Brain microvascular endothelial cell (primary cell): ENCODE measurements at regions not wholly inside any gene's neighbourhood (a gene's known extent, or its start where the extent isn't known, plus 50 kb on each side); places are given as distances from the start of the nearest gene placed in this dataset.
A peak's percentile ranks its signal among the peaks of the same experiment; 100 is the strongest.

Experiments used
- DNase-seq: peaks from one replicate; pipeline ENCODE4 v3.0.0-alpha.2; 2020
- H3K27ac ChIP-seq: fragments of 250-450 bp; sonication (Bioruptor Pico); 2 replicates; pipeline ENCODE4 v1.5.1; 2020; ENCODE audit warnings: mild to moderate bottlenecking, moderate library complexity
- H3K27me3 ChIP-seq: fragments of 250-450 bp; sonication (Bioruptor Pico); replicated peaks from 2 replicates; pipeline ENCODE4 v1.5.1; 2020; ENCODE audit warnings: mild to moderate bottlenecking
- H3K36me3 ChIP-seq: fragments of 250-450 bp; sonication (Bioruptor Pico); replicated peaks from 2 replicates; pipeline ENCODE4 v1.5.1; 2020; ENCODE audit warnings: mild to moderate bottlenecking
- H3K4me3 ChIP-seq: 2 replicates; pipeline ENCODE4 v1.5.1; 2011; ENCODE audit warnings: low read depth, mild to moderate bottlenecking, control low read depth, low read length, moderate library complexity
- in situ Hi-C: cut with HindIII; loops from 2 replicates; pipeline ENCODE4 v1.10.0; 2017; ENCODE audit warnings: low sequenced_read_pairs, low pct_ligation_motif_present
- TF ChIP-seq, protein P1 (sequence below): IDR thresholded peaks from 2 replicates; pipeline ENCODE4 v1.5.1; 2011; ENCODE audit warnings: low read depth, mild to moderate bottlenecking, moderate library complexity, low read length, control low read depth, inconsistent platforms; ENCODE audit errors: missing control alignments

DNA sequence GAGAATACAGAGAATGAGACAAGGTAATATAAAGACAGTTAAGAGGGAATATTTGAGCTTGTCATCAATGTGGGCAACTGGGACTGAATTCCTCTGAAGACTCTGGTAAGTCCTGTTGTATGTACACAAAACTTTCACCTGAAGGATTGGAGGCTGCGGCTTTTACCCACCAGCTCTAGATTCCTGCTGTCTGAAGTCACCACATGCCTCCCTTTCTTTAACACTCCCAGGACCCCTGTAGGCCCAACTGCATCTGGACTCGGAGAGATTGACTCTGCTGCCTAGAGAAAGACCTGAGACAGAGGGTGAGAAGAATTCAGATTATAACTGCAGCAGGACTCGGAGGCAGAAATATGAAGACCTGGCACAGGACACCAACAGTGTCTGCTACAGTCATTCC, 1048.0 kb downstream of the PDHA2 start:
- H3K27me3 ChIP-seq: no peaks in the 10 kb centered on the region
- in situ Hi-C loops: no loop called here
- TF ChIP-seq, protein P1, sequence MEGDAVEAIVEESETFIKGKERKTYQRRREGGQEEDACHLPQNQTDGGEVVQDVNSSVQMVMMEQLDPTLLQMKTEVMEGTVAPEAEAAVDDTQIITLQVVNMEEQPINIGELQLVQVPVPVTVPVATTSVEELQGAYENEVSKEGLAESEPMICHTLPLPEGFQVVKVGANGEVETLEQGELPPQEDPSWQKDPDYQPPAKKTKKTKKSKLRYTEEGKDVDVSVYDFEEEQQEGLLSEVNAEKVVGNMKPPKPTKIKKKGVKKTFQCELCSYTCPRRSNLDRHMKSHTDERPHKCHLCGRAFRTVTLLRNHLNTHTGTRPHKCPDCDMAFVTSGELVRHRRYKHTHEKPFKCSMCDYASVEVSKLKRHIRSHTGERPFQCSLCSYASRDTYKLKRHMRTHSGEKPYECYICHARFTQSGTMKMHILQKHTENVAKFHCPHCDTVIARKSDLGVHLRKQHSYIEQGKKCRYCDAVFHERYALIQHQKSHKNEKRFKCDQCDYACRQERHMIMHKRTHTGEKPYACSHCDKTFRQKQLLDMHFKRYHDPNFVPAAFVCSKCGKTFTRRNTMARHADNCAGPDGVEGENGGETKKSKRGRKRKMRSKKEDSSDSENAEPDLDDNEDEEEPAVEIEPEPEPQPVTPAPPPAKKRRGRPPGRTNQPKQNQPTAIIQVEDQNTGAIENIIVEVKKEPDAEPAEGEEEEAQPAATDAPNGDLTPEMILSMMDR: no peak
- no peaks in the 10 kb centered on the region for H3K36me3 ChIP-seq
- H3K4me3 ChIP-seq: no peak overlapping the region
- DNase-seq: no peak
- no peak overlapping the region for H3K27ac ChIP-seq

DNA sequence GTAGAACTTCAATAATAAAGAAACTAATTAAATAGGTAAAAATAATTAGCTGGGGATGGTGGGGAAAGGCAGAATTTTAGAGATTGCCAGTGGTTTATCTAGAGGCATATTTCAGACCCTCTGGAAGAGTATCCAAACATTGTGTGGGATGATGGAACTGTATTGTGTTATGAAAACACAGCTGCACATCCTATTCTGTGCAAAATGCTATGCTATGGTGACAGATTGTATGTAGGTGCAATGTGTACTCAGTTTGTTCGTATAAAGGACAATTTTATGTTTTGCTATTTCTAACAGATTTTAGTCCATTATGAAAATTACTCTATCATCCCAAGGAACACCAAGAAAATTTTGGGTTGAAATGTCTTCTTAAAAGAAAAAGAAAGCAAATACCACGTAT, 1054.7 kb downstream of the PDHA2 start:
- H3K4me3 ChIP-seq: no peak overlapping the region
- DNase-seq: no peak
- no peaks in the 10 kb centered on the region for H3K27me3 ChIP-seq
- no peaks in the 10 kb centered on the region for H3K36me3 ChIP-seq
- TF ChIP-seq, protein P1: no peak
- no peak overlapping the region for H3K27ac ChIP-seq
- in situ Hi-C loops: no loop called here

DNA sequence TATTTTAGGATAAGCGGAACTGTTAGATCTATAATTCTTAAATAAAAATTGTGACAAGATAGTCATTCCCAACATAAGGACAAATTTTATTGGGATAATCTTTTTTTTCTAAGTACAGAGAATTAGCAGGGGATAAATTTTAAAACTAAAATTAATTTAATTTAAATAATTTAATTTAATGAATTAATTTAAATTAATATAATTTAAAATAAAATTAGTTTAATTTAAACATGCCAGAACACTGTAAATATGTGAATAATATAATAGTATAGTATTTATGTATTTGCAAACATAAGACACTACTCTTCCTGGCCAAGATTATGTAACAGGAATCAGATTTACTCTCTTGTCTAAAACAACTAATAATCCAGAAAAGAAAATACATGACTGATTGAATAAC, 1055.9 kb downstream of the PDHA2 start:
- no peak for DNase-seq

DNA sequence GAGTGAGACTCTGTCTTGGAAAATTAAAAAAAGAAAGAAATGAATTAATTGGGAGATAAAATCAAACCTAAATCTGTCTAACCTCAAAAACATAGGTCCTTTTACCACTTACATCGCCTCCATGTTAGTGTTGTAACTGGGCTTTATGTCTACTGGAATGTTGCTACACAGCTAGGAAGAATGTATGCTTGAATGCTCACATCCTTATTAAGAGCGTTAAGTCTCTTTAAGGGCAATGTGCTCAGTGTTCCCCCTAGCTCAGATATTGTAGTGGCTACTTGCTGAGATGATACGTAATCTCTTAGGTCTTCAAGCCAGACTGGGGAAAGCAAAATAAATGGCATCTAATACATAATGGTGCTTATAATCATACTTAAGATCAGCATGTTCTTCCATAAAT, 1072.8 kb downstream of the PDHA2 start:
- in situ Hi-C loops: no loop called here
- TF ChIP-seq, protein P1: no peak
- no peak for DNase-seq
- H3K36me3 ChIP-seq: no peaks in the 10 kb centered on the region
- H3K4me3 ChIP-seq: no peak overlapping the region
- H3K27me3 ChIP-seq: no peaks in the 10 kb centered on the region
- H3K27ac ChIP-seq: no peak overlapping the region

More for the DNA sequence above, 1055.9 kb downstream of the PDHA2 start:
- H3K4me3 ChIP-seq: no peak overlapping the region
- H3K27ac ChIP-seq: no peak overlapping the region
- in situ Hi-C loops: no loop called here
- no peaks in the 10 kb centered on the region for H3K36me3 ChIP-seq
- TF ChIP-seq, protein P1: no peak
- H3K27me3 ChIP-seq: no peaks in the 10 kb centered on the region

DNA sequence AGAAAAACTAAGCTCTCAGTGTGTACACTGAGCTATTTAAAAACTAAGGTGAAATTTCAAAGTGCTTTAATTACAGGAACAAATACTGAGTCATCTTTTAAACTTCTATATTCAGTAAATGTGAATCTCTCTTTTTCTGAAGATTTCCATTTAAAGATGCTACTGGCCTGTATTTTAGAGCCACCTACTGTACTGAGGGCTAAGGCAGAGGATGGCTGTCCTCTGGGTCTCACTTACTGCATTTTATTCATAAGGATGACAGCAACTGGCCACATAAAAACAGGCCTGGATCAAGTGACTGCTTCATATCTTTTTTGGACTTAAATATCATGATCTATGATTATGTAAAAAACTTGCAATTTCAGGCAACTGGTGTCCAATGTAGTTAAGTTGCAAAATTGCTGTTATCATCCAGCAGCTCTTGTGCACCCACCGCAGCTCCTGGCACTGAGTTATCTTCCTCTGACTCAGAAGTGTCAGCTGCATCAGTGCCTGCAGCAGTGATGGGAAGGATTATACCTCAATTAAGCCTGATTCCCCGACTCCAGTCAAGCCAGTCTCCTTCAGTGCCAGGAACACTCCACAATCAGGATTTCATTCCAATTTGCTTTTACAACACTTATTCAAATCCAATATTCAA, 1073.7 kb downstream of the PDHA2 start:
- Histone ChIP-seq H3K27ac (no peak overlapping the region), H3K4me3 (no peak overlapping the region), H3K27me3 (no peaks in the 10 kb centered on the region), H3K36me3 (no peaks in the 10 kb centered on the region)
- TF ChIP-seq, protein P1: no peak
- DNase-seq: peak; percentile 28
- in situ Hi-C loops: no loop called here

DNA sequence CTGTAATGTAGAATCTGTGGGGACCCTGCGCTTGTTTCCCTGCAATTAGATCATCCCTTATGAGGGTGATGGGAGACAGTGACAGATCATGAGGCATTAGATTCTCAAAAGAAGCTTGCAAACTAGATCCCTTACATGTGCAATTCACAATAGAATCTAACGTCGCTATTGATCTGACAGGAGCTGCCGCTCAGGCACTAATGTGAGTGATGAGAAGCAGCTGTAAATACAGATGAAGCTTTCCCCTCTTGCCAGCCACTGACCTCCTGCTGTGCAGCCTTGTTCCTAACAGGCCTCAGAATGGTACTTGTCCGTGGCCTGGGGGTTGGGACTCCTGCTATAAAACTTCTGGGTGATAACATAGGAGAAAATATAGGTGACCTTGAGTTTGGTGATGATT, 1076.8 kb downstream of the PDHA2 start:
- in situ Hi-C loops: no loop called here
- Histone ChIP-seq H3K4me3 (no peak overlapping the region), H3K36me3 (no peaks in the 10 kb centered on the region), H3K27ac (no peak overlapping the region), H3K27me3 (no peaks in the 10 kb centered on the region)
- TF ChIP-seq, protein P1: no peak
- no peak for DNase-seq
